Erythroblast (primary cell): ENCODE measurements at regions not wholly inside any gene's neighbourhood (a gene's known extent, or its start where the extent isn't known, plus 50 kb on each side); places are given as distances from the start of the nearest gene placed in this dataset.

ENCODE experiments used
- GATA1 ChIP-seq: IDR thresholded peaks from 2 replicates; pipeline ENCODE4 v1.6.1; 2011; ENCODE audit warnings: low read depth, mild to moderate bottlenecking, control low read depth, low read length, moderate library complexity
- POLR2A ChIP-seq: IDR thresholded peaks from 2 replicates; pipeline ENCODE4 v1.6.1; 2011; ENCODE audit warnings: mild to moderate bottlenecking, low read length

GRCh38 chr11:71139516-71140205 is 112.7 kb downstream of the SHANK2 start:
- TF ChIP-seq POLR2A = no peak
- no peak for TF ChIP-seq GATA1
